Stimulated activated naive CD8-positive, alpha-beta T cell treated with anti-CD3 and anti-CD28 coated beads, Interleukin-15, Interleukin-2, amounts not matched to agents 100 U/mL and 50 U/mL, for 24 hours (primary cell): ENCODE measurements at regions not wholly inside any gene's neighbourhood (a gene's known extent, or its start where the extent isn't known, plus 50 kb on each side); places are given as distances from the start of the nearest gene placed in this dataset.
"Not testable (repeated sequence)": the region's sequence is repeated elsewhere in the genome, so short reads cannot be mapped to it uniquely, and the experiment has no call there.

Experiments
- ATAC-seq: fragments of 150-1000 bp; cut with Tn5 transposase; one replicate; pipeline ENCODE4 v1.10.0; 2021
- DNase-seq: peaks from one replicate; pipeline ENCODE4 v3.0.0; 2021

DNA sequence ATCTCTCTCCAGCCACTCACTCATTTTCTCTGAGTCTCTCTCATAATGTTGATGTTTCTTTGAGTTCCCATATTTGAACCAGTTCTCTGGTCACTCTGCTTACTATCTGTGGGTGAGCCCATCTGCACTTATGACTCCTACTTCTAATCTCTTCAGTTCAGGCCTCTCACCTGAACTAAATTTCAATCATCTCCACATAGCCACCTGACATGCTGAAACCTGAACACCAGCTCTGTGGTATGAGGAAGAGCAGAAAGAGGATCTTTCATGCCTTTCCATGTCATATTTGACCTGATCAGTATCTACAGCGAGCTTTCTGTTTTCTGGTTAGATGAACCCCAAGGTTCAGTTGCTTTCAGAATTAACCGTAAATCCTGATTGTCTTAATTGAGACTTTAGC lies 122.2 kb upstream of the ESX1 start:
- ATAC-seq (no peak), DNase-seq (no peak)

DNA sequence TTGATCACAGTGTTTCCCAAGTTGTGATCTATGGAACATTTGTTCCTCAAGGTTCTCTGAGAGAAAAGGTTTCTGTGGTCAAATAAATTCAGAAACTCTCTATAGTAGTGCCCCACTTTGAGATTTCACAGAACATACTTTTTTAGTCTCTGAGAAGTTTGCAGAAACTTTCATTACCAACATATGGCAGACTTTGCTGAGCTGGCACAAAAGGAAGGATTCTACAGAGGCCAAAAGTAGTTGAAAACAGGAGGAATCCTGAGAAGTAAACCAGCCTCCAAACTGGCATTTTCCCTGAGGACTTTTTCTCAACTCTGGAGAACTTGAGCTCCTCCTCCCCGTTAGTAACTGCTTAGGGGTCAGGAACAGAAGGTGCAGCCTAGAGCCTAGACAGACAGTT lies 117.8 kb upstream of the ESX1 start:
- DNase-seq (no peak), ATAC-seq (no peak)

DNA sequence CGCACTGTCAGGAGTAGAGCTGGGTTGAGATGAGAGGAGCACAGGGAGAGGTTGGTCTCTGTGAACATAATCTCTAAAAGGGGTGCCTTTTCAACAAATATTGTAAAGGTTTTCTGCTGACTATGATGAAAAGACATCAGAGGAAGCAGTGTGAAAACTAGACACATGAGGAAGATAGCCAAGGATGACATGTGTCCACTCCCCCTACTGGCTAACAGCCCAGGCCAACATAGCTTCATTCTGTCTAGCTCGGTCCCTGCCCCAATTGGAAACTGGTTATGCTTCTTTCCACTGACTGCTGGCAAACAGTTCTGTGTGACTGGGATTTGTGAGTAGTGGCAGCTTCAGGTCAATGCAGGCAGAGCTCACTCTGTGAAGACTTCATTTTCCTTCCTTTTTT lies 115.4 kb upstream of the ESX1 start:
- no peak for ATAC-seq
- no peak for DNase-seq

DNA sequence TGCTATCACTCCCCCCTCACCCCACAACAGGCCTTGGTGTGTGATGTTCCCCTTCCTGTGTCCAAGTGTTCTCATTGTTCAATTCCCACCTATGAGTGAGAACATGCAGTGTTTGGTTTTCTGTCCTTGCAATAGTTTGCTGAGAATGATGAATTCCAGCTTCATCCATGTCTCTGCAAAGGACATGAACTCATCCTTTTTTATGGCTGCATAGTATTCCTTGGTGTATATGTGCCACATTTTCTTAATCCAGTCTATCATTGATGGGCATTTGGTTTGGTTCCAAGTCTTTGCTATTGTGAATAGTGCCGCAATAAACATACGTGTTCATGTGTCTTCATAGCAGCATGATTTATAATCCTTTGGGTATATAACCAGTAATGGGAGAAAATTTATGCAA lies 106.0 kb upstream of the ESX1 start:
- not testable (repeated sequence) for ATAC-seq, DNase-seq

DNA sequence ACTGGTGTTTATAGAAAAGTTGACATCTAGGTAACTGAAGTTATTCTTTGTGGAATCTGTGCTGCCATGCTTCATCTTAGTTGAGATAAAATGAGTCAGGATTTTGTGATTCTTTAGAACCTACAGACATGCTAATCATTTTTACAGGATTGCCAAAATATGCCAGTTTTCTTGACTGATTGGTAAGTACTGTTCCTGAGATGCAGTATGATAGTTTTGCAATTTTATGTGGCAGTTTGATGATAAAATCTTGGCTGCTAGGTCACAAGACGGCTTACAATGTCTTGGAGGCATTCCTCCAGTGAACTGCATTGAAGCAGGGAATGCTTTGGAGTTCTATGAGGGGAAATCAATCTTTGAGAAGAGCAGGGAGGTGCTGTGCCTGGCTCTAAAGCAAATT lies 104.4 kb upstream of the ESX1 start:
- DNase-seq (no peak), ATAC-seq (no peak)

DNA sequence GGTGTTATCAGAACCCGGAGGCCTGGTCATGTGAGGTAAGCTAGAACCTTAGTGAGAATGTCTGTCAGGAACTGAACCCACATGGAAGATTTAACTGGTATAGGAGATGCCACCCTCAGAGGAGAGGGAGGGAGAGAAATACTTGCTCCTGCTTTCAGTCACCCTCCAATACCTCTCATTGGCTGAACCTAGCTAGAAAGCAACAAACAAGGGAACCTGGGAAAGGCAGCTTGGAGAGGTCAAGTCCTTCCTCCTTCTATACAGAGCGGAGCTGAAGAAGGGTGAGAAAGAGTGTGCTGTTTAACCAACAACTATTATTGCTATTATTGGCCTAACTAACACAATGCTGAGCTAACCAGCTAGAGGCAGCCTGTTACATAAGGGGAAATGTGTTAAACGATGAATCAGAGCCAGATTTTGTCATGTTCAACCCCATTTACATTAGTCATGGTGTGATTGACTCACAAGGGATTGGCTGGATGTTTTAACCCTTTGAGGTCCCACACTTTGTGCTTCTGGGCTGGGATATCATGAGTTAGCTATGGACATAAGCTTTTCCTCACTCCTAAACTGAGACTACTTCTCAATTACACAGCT lies 96.5 kb upstream of the ESX1 start:
- DNase-seq: no peak
- peak; percentile 55 for ATAC-seq

DNA sequence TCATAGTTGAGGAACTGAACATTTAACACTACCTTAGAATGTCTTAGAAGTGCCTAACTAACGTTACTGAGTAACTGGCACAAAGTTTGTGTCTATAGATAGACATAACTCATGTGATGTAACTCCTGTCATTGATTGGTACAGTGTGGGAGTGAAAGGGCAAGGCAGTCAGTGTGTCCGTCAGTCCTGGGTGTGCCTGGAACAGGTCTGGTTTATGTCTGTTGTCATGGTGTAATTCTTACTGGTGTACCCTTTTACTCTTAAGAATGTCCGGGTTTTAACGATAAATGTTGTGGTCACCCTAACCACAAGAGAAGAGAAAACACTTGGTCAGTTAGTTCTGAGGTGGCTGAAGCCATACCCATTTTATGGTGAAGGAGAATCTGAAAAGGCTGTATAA lies 93.1 kb upstream of the ESX1 start:
- no peak for ATAC-seq
- no peak for DNase-seq

DNA sequence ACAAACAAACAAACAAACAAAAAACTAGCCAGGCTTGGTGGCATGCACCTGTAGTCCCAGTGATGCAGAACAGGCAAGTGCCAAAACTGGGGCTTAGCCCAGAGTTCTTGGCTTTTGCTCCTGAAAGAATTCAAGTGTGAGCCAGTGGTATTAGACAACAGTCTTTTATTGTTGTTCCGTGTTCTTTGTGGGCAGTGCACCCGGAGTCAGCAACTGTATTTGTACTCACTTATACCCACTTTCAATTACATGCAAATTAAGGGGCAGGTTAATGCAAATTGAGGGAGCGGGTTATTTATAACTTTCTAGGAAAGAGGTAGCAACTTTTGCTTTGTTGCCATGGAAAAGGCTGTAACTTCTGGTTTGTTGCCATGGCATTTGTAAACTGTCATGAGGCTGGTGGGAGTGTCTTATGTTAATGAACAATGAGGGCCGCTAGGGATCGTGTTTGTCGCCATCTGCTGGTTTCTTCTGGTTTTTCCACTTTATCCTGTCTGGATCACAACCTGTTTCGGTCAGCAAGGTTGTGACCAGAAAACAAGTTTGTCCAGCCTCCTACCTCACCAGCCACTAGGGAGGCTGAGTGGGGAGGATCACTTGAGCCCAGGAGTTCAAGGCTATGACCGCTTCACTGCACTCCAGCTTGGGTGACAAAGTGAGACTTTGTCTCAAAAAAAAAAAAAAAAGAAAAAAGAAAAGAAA lies 88.8 kb upstream of the ESX1 start:
- DNase-seq: peak; percentile 35
- peak; percentile 46 for ATAC-seq

DNA sequence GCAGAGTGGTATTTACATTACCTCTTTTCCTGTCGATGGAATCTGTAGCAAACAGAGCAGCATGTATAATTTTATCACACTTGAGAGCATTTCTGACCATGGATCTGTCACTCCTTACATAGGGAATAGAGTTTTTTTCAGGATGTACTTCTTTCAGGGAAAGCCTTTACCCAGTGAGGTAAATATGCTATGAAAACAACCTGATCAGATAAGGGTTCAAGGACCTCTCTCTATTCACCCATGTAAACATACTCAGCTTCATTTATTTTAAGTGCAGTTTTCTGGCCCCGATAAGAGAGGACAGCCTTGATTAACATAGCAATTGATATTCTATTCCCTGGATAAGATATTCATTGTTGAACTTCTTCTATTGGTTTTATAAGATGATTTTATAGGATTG lies 87.3 kb upstream of the ESX1 start:
- ATAC-seq: no peak
- DNase-seq: no peak

DNA sequence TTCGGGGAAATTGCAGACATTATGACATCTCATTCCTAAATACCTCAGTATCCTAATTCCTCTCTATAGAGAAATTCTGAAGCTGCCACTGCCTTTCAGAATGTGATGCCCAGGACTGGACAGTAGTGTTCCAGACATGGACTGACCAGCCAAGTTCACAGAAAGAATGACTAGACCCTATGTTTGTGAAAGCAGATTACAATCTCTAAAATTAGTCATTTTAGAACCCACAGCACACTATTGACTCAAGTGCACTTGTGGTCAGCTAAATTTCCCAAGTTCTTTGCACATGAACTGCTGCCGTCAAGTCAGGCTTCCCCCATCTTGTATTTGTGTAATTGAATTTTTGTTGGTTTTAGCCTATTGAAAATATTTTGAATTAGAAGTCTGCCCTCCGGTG lies 81.0 kb upstream of the ESX1 start:
- DNase-seq (no peak), ATAC-seq (peak; percentile 28)

DNA sequence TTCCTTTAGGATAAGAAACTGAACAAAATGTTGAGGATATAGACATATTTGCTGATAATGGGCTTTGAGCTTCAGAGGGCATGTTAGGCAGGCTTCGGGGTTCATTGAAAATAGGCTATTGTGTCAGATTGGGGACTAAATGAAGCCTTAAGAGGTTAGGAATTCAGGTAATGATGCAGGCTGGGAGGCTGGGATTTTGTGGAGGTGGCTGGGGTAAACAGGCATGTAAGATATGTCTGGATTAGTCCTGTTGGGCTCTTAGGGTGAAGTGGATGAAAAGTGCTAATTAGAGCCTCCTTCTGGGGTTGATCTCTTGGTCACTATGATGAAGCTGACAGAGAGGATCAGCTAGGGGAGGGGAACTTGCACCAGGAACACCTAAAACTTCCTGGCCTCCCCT lies 80.2 kb upstream of the ESX1 start:
- no peak for ATAC-seq
- no peak for DNase-seq

DNA sequence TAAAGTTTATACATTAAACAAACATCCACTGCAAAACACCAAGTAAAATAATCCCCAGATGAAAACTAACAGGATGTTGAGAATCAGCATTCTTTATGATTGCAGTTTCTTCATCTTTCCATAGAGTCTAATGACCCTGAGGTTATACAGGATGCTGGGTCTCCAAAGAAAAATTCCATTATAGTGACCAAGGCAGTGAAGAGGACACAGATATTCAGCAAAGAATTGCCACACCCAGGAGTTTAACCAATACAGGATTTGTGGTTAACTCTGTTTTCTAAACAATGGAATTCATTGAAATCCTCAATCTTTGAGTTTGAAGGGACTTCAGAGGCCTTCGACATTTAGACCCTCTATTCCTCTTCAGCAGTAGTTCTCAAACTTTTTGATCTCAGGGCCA lies 76.2 kb upstream of the ESX1 start:
- no peak for ATAC-seq
- no peak for DNase-seq

DNA sequence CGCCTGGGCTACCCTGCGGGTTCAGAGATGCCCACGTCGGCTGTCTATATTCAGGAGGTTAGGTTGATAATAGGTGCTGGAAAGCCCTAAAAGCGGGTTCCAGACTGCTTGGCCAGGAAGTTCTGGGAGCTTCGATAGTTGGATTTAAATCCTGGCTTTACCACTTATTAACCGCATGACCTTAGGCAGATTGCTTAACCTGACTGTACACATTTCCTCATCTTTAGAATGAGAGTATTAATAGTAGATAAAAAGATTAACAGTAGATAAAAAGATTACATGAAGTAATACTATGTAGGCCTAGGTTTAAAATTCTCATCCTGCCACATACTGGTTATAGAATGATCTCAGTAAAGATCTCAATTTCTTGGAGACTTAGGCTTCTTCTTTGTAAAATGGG lies 75.0 kb upstream of the ESX1 start:
- no peak for DNase-seq
- no peak for ATAC-seq

DNA sequence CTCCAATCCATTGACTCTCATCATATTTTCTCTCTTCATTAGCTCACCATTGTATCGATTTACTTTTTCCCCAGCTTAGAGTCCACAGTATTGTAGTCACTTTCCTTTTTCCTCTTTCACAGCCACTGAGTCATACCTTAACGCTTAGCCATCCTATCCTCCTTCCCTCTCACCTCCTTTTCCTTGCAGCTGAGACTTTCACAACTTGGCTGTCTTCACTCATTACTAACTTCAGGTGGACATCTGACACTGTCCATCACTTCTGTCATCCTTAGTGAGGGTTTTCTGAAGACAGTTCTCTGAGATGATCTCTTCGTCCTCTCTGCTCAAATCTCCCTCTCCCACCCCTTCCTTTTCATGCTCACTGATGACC lies 70.5 kb upstream of the ESX1 start:
- no peak for ATAC-seq
- DNase-seq: no peak

DNA sequence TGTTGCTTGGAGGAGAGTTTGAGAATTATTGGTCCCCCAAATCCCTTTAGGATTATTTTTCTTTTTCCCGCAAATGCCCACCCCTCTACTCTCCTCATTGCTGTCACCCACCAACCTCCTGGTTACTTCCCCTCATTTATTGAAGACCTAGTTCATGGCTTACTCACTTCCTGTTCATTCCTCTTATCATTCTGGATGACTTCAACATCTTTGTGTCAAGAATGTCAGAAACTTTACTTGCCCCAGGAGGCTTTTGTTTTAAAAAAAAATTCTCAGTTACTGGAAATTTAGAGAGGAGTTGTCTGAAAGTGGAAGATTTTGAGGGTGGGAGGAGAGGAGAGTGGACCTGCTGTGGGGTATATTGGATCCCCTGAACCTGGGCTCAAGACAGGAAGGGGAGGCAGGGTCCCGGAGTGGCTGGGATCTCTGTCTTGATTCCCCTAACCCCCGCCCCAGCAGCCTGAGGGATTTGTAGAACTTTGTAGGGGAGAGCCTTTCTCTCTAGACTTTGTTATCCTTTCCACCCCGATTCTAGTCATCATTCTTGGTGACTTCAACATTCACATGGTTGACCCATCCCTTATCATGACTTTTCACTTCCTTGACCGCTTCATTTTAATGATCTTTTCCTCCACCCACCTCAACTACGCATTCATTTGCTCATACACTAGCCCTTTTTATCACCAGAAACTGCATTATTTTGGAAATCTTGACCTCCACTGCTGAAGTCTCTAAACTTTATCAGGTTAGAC lies 69.9 kb upstream of the ESX1 start:
- no peak for ATAC-seq
- no peak for DNase-seq

DNA sequence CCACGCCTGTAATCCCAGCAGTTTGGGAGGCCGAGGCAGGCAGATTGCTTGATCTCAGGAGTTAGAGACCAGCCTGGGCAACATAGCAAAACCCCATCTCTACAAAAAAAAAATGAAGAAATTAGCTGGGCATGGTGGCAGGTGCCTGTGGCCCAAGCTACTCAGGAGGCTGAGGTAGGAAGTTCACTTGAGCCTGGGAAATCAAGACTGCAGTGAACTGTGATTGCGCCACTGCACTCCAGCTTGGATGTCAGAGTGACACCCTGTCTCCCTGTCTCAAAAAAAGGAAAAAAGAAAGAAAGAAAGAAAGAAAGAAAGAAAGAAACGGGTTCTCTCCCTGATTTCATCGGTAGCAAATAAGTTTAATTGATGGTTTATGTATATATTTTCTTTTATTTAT lies 64.6 kb upstream of the ESX1 start:
- no peak for ATAC-seq

DNA sequence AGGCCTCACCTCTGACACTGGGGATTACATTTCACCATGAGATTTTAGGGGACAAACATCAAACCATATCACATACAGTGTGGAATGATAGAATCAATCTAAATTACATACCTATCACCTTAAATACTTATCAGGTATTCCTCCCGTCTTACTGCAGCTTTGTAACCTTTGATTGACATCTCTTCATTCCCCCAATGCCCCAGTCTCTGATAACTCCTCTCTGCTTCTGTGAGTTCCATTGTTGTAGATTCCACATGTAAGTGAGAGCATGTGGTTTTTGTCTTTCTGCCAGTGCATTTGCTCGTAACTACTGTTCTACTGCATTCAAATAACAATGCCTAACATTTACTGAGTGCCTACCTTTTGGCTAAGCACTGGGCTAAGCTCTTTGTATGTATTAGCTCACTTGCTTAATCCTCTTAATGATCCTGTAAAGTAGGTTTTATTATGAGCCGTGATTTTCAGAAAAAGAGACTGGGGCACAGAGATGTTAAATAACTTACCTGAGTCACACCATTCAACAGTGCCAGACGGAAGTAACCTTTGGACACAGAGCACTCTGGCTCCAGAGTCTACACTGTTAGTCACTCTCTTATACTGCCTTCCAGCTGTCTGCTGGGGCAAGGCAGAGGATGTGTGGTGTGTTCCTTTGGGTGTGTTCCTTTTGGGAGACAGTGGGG lies 63.7 kb upstream of the ESX1 start:
- DNase-seq: no peak
- ATAC-seq: no peak

More for the DNA sequence above, 64.6 kb upstream of the ESX1 start:
- DNase-seq: no peak

DNA sequence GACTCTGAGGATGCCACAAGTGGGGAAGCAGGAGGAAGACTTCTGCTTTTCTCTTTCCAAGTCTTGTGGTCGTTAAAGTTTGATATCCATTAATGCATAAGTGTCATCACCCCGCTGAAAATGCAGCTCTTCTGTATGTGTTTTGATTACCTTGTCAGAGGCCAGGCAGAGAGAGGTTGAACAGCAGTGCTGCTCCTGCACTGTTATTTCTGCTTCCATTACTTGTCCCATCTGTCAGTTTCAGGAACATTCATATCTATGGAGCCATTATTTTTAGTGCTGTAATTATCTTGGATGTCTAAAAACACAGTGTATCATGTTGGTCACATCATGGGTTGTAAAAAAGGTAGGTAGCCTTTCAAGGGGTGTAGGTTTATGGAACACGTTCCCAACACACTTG lies 62.0 kb upstream of the ESX1 start:
- DNase-seq: no peak
- no peak for ATAC-seq

DNA sequence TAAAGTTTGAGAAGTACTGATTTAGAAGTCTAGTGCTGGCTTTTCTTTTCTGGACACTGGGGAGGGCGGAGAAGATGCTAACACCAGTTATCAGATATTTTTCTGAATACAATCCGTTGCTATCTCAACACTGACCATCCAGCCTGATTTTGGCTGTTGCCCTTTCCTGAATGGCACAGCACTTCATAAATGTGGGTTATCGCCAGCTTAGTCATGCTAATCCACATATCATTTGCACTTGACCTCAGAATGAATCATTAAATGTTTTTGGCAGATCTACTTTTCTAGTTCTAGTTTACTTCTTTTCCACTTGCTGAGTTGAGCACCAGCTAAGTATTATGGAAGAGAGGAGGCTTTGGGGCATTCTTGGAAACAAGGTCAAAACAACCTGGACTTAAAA lies 60.8 kb upstream of the ESX1 start:
- ATAC-seq (no peak), DNase-seq (no peak)

DNA sequence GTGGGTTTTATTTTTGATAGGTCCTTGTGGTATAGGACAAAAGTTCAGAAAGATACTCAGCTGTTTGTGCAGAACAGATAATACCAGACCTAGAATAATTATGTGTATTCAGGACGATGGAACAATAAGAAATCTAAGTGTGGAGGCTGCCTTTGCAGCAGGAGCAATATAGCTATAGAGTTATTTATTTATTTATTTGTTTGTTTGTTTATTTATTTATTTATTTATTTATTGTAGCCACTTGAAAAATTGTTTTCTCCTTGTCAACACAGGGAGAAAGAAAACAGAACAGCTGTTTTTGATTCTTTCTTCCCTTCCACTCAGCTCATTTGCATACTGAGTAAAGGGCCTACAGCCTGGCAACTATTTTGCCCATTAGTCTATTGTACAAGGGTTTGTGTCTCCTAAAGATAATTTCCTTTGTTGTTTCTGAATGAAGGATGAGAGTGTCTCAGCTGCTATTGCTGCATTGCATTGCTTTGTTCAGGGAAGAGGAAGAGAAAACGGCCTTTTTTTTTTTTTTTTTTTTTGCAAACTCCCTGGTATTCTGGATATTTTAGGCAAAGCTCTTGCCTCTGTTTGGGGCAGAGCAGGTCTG lies 56.0 kb upstream of the ESX1 start:
- ATAC-seq (no peak), DNase-seq (no peak)

DNA sequence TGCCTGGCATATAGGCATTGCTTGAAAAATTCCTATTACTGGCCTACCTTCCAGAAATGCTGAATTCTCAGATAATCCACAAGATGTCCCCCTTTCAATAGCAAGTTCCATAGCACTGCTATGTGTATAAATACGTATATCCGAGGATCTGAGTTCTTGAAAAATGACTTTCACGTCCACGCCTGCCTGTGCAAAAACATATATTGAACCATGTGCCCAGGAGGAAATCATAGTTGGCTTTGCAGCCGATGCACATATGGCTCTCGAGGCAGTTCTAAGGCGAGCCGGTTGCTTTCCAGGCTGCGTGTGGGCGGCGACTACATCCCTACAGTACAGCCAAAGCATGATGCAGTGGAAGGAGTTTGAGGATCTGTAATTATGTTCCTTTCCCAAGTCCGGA lies 55.4 kb upstream of the ESX1 start:
- DNase-seq (no peak), ATAC-seq (no peak)

DNA sequence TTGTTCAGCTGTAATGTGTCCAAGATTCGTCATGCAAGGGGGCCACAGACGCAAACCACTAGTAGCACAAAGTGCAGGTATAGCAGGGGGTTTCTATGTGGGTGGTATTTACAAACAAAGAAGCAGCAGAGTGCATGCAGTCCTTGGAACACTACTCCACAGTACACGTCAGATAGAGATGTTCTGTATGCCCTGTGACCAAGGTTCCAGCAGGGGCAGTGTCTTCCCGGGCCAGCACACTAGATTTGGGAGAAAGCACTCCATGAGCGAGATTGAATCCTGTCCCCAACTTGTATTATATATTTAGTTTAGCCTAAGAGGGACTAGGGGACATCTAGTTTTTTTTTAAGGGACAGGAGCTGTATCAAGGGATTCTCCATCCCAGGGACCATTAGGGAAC lies 54.4 kb upstream of the ESX1 start:
- no peak for DNase-seq
- ATAC-seq: no peak

DNA sequence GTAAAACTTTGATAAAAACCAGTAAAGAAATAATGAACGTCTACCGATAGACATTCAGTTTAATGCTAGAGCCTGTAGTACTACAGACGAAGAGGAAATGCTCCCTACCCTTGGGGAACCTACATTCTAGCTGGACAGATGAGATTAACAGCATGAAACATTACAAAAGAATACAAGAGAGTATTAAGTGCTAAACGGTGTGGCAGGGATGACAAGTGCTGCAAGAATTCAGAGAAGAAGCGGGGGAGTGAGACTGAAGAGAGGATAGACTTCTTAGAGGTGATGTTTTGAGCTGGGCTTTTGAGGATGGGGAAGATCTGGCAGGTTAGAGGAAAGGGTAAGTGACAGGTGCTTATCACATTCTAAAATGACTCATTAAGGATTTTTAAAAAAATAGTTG lies 52.6 kb upstream of the ESX1 start:
- DNase-seq (no peak), ATAC-seq (no peak)
